ENCODE measurements at regions not wholly inside any gene's neighbourhood (a gene's known extent, or its start where the extent isn't known, plus 50 kb on each side); places are given as distances from the start of the nearest gene placed in this dataset.

DNA sequence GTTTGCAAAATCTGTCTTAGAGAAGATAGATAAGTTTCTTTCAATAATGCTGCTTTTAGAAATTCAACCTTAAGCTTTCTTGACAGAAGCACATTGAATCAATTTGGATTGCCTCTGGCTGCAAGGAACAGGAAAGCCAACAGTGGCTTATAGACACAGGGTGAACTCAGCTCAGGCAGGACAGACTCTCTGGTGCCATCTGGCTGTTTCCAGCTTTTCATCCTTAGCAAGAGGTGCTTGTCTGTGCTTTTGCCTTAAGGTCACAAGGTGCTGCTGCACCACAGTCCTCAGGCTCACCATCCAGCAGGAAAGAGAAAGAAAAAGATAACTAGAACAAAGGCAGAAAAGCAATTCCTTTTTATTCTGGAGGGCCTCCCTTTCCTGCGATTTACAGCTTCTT lies 93.7 kb upstream of the ETS2 start:
- DNase-seq = no peak

GRCh38 chr21:38712664-38713063 lies 93.1 kb upstream of the ETS2 start:
- no peak for DNase-seq

DNA sequence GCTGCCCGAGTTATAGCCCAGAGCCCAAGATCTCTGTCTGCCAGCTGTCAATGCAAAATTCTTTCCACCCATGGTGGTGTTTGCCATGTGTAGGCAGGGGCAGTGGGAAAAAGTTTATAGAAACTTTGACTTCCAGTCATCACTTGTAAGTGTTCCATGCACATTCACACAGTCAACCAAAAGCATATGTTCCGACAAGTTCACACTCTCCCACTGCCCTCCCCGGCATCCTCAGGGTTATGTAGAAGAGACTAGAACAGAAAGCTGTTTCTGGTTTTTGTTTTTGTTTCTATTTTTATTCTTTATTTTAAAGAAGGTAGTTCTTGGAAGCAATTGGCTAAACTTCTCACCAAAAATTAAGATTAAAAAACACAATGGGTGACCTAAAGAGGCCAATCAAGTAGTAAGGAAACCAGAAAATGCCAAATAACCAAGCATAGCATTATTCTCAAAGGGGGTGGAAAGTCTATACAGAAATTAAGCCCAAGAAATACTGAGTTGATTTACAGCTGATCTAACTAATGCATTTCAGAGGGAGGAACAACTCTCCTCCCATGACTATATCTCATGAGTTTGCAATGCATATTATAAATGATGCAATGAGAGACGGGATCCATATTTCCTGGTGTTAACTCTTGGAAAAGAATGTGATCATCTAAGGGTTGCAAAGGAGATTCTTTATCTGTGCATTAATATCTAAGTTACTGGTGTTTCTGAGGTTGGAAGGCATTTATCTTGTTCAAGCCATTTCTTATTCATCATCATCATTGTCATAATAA lies 91.5 kb upstream of the ETS2 start:
- DNase-seq = no peak

- DNase-seq = no peak
Measured at GRCh38 chr21:38714999-38715398, 90.7 kb upstream of the ETS2 start.

- no peak for DNase-seq
Measured at GRCh38 chr21:38716088-38716487, 89.6 kb upstream of the ETS2 start.

GRCh38 chr21:38716942-38717341 lies 88.8 kb upstream of the ETS2 start:
- DNase-seq = no peak

- DNase-seq = no peak
Measured at GRCh38 chr21:38718481-38718880, 87.2 kb upstream of the ETS2 start.

- DNase-seq = no peak
Measured at GRCh38 chr21:38720074-38720473, 85.7 kb upstream of the ETS2 start.

DNA sequence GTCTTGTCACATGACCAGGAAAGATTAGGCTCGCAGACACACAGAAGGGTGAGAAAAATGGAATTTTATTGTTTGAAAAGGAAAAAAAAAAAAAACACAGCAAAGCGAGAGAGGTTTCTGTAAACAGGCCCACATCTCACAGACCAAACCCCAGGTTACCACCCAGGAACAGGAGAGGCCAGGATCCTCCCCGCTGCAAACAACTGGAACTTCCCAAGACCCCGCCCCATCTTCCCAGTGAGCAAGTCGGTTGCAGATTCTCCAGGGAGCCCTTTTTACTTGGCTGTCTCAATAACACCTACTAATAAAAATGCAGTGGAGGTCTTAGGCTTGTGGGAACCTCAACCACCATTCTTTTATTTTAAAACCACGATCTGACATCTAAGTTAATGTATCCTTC lies 84.7 kb upstream of the ETS2 start:
- no peak for DNase-seq

DNA sequence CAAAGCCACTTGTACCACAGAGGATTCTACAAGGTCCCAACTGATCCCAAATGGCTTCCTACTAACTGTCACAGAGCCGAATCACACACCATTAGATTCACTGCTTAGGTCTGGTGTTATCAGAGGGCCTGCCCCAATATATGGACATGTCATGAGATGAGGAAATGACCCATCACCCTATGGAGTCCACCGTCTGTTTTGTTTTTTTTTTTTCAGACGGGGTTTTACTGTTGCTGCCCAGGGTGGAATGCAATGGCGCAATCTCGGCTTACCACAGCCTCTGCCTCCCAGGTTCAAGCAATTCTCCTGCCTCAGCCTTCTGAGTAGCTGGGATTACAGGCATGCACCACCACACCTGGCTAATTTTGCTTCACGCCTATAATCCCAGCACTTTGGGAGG lies 83.8 kb upstream of the ETS2 start:
- no peak for DNase-seq

DNA sequence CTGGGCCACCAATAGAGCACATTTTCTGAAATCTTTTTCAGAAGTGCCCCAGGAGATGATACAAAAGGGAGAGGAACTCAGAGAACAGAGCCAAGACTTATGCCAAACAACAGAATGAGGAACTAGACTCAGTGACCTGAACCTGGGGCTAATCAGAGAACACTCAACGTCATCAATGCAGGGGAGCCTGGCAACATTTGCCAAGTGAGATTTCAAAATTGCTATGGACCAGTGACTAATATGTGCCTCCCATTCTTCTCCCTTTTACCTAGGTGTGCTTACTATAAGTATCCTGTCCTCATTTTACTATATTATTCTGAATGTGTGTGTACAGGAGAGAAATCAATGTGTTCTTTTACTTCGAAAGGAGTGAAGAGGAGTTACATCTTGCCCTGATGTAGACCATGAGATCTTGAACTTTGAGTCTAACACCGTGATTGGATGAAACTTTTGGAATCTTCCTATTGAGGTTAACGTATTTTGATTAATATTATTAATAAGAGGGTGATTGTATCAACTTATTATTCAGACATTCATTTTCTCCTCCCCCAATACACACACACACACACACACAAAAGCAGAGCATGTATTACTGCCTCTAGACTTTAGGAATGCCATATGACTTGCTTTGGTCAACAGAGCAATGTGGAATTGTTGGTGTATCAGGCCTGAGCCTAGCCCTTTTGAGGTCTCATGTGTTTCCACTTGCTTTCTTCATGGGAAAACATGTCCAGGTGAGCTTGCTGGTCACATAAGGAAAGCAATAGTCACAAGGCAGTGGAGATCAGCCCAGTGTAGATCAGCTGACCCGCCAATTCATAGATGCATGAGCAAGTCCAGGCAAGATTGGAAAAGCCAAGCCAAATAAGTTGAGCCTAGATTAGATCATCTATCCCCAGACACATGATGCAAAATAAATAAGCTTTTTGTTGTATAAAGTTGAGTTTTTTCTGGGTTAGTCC lies 80.3 kb upstream of the ETS2 start:
- no peak for DNase-seq

- DNase-seq = no peak
Measured at GRCh38 chr21:38726482-38726881, 79.2 kb upstream of the ETS2 start.

GRCh38 chr21:38729291-38729690 lies 76.4 kb upstream of the ETS2 start:
- no peak for DNase-seq

GRCh38 chr21:38729754-38730379 lies 75.9 kb upstream of the ETS2 start:
- no peak for DNase-seq

DNA sequence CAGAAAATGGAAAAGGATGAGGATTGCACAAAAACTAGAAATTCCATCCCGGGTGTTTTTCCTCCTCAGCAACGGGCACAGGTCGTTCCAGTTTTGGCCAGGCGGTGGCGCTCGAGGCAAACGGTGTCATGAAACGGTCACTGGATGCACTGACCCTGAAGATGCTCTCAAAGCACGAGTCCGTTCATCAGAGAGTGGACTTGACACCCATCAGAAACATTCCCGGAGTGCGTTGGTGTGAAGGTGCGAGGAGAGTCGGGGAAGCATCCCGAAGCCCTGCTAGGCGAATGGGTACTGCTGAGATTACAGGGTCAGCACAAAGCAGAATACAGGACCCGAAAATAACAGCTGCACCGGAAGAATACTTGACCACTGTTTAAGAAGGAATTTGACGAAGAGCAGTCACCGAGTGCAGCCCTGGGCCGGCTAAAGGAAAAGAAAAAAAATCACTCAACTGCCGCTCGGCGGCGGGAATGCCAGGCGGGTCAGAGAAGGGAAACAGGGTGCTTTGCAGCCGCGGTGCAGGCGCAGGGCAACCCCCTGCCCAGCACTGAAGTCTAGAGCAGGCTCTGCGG lies 71.7 kb upstream of the ETS2 start:
- peak; percentile 78 for DNase-seq

DNA sequence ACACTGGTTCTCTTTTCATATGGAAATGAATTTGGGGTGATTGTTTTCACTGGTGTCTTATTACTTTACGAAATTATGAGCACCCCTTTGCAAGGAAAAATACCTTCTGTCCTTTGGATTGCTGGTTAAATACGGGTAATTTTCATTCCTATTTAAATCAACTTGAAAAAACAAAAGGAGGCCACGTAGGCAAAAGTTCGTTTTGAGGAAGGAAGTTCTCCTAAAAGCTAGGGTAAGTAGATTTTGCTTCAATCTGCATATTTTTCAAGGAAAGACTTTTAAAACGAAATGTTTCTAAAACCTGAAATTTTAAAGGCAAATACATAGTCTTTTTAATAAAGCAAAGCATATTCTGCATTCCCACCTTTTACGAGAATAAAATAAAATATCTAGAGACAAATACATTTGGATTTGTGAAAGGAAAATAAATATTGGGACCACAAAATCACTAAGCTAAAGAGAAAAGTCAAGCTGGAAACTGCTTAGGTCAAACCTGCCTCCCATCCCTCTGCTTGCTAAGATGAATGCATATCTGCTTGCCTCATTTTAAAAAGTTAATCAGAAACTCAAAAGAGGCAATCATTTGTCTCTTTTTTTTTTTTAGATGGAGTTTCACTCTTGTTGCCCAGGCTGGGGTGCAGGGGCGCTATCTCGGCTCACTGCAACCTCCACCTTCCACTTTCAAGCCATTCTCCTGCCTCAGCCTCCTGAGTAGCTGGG lies 70.9 kb upstream of the ETS2 start:
- DNase-seq = no peak

DNA sequence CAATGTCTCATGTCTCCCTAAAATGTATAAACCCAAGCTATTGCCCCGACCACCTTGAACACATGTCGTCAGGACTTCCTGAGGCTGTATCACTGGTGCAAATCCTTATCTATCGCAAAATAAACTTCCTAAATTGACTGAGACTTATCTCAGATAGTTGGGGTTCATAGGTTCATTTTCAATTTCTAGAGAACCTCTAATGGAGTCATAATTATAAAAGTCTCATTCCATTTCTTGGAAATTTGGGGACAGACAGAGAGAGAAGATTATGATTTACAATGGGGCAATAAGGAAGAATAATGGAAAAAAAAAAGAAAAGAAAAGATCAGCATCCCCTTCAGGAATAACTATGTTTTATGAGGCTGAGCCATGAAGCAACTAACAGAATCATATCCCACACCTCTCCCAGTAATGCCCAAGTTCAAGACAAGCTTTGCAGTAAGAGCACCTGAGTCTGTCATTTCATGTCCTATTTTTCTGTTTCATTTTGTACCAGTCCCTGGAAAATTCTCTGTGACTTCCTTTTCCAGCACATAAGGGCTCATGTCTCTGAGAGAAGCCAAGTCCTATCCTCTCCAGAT lies 70.0 kb upstream of the ETS2 start:
- no peak for DNase-seq

- DNase-seq = no peak
Measured at GRCh38 chr21:38740090-38740489, 65.6 kb upstream of the ETS2 start.

GRCh38 chr21:38741092-38741949 lies 64.4 kb upstream of the ETS2 start:
- no peak for DNase-seq

- no peak for DNase-seq
Measured at GRCh38 chr21:38741950-38742256, 63.8 kb upstream of the ETS2 start.

- no peak for DNase-seq
Measured at GRCh38 chr21:38742580-38743260, 63.0 kb upstream of the ETS2 start.

Measured in stimulated activated CD4-positive, alpha-beta T cell treated with anti-CD3 and anti-CD28 coated beads, Interleukin-12 subunit alpha, Interleukin-12 subunit beta, amount 100 ng/mL, for 4 hours (primary cell).